HG02759 (cell line): ENCODE measurements at regions not wholly inside any gene's neighbourhood (a gene's known extent, or its start where the extent isn't known, plus 50 kb on each side); places are given as distances from the start of the nearest gene placed in this dataset.
"Not testable (repeated sequence)": the region's sequence is repeated elsewhere in the genome, so short reads cannot be mapped to it uniquely, and the experiment has no call there.

Source experiments
- ATAC-seq: cut with Tn5 transposase; IDR thresholded peaks from one replicate; pipeline ENCODE4 v1.9.1; 2021; ENCODE audit warnings: mild to moderate bottlenecking, moderate library complexity; ENCODE audit not compliant: unreplicated experiment

DNA sequence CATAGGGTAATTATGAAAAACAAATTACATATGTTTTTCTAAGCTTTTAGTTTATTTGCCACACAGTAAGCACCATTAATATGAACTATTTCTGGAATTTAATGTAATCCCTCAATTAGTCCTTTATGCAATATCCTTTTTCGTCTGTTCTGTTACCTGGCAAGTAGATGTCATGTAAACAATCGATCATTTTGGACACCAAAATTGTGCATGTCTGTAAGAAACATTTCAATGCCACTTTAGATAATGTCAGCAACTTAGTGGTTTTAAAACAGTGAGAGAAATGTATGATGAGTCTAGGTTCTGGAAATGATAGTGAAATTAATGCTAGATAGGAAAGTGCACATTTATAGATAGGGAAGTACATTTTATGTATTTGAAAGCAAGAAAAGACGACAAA lies 986.6 kb downstream of the ZPLD1 start:
- ATAC-seq, result no peak

DNA sequence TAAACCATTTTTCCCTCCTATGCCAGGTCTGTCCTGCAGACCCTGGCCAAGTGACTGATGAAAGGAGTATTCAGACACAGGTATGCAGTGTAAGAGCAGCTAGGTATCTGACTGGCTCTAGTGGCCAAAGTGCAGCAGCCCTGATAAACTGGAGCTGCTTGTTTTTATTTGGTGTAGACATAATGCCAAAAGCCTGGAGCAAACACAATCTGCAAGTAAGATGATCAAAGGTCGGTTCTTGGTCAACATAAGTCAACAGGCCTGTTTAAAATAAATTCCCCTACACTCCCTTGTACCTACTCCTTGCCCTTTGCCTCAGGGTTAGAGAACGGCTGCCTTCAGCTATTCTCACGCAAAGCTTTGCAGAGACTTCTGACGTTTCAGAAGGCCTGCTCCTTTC lies 1003.1 kb downstream of the ZPLD1 start:
- ATAC-seq, result no peak

DNA sequence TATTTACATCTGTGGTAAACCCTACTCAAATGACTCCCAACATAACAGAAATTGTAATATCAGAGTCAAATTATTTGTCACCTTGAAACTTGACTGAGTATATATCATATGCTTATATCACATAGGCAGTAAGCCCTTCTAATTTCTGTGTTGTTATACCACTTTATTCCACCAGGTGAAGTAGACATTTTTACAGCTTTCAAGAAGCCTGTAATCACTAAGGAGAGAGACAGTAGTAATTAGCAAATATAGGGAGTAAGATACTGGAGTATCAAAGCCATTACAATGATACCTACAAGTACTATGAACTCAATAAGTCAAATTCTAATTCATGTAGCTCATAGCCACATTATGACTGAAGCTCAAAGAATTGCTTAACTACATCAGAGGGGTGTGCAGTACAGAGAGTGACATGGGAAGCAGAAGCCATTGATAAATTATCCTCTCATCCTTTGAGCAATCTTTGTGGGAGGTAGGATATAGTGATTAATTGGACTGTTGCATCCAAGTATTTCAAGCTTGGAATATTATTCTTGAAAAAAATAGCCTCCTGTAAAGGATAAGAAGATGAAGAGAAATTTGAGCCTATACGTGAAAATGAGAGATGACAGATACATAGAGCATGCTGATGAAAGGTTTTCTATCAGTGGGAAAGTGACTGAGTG lies 1005.9 kb downstream of the ZPLD1 start:
- peak; percentile 83 for ATAC-seq

- no peak for ATAC-seq
These were observed 1012.3 kb downstream of the ZPLD1 start for GRCh38 chr3:103446953-103447629.

DNA sequence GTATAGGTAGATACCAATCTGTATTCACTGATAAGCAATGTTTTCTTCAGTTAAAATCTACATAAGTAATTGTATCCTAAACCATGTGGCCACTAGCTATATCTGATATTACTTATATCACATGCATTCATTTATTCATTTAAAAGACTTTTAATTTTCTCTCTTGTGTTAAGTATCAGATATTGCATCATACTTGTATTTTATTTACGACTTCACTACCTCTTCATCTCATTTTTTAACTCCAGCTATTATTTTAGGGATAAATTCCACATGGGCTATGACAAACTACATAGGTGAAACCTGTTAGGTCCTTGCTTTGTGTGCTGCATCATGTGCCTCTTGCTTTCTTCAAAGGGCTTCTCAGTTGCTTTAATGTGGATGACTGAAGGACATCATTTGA lies 1018.3 kb downstream of the ZPLD1 start:
- no peak for ATAC-seq

GRCh38 chr3:103459815-103460214 lies 1025.0 kb downstream of the ZPLD1 start:
- no peak for ATAC-seq

- ATAC-seq, result no peak
These were observed 1035.7 kb downstream of the ZPLD1 start for GRCh38 chr3:103470498-103470897.

DNA sequence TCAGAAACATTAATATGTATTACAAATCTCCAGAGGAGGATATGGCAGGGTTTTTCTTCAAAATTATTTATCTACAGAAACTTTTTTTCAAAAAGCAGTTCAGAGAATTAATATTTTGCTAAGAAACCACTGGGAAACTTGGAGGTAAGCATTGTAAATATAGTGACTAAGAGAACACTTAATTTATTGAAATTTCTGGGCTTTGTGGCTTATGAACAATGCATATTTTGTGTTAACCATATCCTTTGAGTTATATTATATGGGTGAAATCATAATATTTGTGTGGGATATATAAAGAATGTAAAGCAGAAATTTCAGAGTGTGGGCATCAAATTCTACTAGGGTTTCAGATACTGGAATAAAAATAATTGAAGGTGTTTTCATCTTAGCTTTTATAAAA lies 1059.2 kb downstream of the ZPLD1 start:
- no peak for ATAC-seq

GRCh38 chr3:103494512-103494911 lies 1059.7 kb downstream of the ZPLD1 start:
- ATAC-seq, result no peak

DNA sequence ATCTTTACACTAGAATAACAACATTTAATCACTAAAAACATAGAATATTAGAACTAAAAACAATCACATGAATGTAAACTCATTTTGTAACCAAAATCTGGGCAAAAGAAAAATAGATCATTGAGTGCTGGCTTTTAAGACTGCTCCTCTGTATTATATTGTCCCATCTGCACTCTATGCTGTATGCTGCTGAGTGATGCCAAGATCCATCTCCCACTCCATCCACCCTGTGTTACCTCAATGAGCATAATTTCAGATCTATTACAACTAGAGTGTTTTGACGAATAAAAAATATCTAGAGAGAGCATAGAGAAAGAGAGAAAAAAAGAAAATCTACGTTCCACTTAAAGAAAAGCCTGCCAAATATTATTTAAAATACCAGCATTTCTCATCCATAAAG lies 1060.4 kb downstream of the ZPLD1 start:
- ATAC-seq, result no peak

- no peak for ATAC-seq
These were observed 1064.5 kb downstream of the ZPLD1 start for GRCh38 chr3:103499132-103499900.

DNA sequence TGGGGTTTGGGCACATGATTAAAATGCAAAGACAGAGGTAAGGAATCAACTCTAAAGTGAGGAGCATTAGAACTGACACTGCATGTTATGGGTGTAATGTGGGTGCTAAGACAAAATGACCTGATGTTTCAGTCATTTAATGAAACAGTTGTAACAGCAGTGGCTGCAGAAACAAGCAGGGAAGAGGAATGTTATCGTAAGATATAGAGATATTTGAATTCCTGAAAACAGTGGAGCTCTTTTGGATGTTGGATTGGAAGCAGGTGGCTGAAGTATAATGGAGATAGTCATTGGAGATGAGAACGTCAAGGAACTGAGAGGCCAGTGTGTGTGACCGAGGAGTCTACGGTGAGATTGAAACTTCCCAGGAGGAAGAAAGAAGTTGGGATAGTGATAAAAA lies 1065.2 kb downstream of the ZPLD1 start:
- ATAC-seq, result no peak

DNA sequence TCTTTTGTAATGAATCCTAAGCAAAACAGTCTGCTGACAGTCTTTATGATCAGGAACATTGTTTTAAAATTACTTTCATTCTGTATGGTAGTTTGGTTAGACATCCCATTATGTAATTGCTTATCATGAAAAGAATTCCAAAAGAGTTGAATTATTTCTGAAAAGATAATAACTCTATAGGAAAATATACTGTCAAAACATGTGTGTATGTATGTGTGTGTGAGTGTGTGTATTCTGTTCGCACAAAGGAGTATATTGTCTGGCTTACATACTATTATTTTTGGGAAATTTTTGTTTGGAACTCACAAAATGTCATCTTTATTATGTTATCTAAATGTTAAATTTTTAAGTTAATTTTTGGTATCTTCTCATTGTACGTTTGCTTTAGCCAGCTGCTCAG lies 1075.9 kb downstream of the ZPLD1 start:
- no peak for ATAC-seq

- ATAC-seq, result no peak
These were observed 1077.1 kb downstream of the ZPLD1 start for GRCh38 chr3:103511891-103512290.

DNA sequence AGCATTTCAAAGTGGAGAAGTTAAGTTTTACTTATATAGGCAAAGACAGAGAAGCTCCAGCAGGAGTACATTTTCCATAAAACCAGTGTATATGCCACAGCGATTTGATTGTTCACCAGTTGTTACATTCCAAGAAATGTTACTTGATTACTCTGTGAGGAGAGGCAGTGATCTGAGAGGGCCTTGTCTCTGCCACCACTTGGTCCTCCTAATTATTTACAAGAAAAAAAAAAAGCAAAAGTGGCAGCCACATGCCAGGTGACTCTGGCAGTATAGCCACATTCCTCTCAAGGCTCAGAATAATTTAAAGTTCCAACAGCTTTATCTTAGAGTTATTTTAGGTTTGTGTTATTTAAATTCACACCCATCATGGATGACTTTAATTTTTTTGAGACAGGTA lies 1077.8 kb downstream of the ZPLD1 start:
- no peak for ATAC-seq

- ATAC-seq, result no peak
These were observed 1078.2 kb downstream of the ZPLD1 start for GRCh38 chr3:103513003-103513402.

- no peak for ATAC-seq
These were observed 1080.3 kb downstream of the ZPLD1 start for GRCh38 chr3:103515116-103515515.

GRCh38 chr3:103516950-103517349 lies 1082.1 kb downstream of the ZPLD1 start:
- no peak for ATAC-seq

DNA sequence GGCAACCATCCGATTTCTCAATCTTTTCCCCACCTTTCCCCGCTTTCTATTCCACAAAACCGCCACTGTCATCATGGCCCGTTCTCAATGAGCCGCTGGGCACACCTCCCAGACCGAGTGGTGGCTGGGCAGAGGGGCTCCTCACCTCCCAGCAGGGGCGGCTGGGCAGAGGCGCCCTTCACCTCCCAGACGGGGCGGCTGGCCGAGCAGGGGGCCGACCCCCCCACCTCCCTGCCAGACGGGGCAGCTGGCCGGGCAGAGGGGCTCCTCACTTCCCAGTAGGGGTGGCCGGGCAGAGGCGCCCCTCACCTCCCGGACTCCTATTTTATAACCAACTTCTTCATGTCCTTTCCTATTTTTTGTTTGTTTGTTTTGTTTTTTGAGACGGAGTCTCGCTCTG lies 1096.5 kb downstream of the ZPLD1 start:
- ATAC-seq, result not testable (repeated sequence)

DNA sequence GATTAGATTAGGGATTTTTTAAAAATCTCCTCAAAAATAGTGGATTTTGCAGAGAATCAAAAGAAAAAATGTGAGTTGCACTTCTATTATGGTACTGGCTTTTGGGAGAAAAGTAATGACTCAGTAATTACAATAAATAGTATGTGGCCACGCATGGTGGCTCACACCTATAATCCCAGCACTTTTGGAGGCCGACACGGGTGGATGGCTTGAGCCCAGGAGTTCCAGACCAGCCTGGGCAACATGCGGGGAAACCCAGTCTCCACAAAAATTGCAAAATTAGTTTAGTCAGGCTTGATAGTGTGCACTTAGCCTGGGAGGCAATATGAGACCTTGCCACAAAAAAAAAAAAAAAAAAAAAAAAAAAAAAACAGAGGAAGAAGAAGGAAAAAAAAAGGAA lies 1098.2 kb downstream of the ZPLD1 start:
- ATAC-seq, result no peak

GRCh38 chr3:103554451-103554850 lies 1119.6 kb downstream of the ZPLD1 start:
- no peak for ATAC-seq

DNA sequence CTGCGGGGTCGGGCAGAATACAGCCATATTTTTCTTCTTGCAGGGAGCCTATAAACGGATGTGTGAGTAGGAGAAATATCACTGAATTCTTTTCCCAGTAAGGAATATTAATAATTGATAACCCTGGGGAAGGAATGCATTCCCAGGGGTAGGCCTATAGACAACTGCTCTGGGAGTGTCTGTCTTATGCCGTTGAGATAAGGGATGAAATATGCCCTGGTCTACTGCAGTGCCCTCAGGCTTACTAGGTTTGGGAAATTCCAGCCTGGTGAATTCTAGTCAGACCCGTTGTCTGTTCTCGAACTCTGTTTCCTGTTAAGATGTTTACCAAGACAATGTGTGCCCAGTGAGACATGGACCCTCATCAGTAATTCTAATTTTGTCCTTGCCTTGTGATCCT lies 1129.3 kb downstream of the ZPLD1 start:
- ATAC-seq, result not testable (repeated sequence)
